ENCODE measurements at regions not wholly inside any gene's neighbourhood (a gene's known extent, or its start where the extent isn't known, plus 50 kb on each side); places are given as distances from the start of the nearest gene placed in this dataset.

- TF ChIP-seq EZH2phosphoT487 (IDR thresholded peaks at IDR 0.05; ENCODE audit: insufficient read depth, low read depth) (no peak), EZH2 (IDR thresholded peaks at IDR 0.05; ENCODE audit: insufficient read depth, poor library complexity, severe bottlenecking) (no peak)
Observed at GRCh38 chr4:60042231-60042652, 1157.9 kb upstream of the ADGRL3 start.

Data from GM23248 (cell line).